ENCODE measurements at regions not wholly inside any gene's neighbourhood (a gene's known extent, or its start where the extent isn't known, plus 50 kb on each side); places are given as distances from the start of the nearest gene placed in this dataset.

DNA sequence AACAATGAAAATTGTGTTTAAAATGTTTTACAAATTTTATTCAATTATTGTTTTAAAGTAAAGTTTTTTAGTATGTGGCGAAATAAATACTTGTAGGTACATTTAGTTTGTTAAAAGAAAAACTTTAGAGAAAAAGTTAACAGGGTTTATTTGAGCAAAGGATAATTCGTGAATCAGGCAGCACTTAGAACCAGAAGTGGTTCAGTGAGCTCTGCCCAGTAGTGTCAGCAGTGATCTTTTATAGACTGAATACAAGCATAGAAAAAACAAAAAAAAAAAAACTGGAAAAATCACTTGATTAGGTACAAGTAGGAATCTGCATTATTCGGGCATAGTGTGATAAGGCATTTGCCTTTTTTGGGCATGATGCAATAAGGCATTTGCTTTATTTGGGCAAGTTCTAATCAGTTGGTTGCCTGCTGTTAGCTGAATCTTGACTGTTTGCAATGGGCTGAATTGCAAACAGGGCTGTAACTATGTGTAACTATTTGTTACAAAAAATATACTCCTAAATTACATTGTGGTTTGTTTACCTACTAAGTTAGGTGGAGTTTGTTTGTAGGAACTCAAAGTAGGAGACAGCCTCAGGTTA is 122.9 kb upstream of the MMS22L start:
- TF ChIP-seq POLR2AphosphoS5 (IDR thresholded peaks at IDR 0.05; ENCODE audit: low read depth, low read length) (no peak), POLR2A (IDR thresholded peaks at IDR 0.05; ENCODE audit: low read depth, low read length) (no peak), SPI1 (IDR thresholded peaks at IDR 0.05; ENCODE audit: low read depth, low read length) (no peak), TAF1 (IDR thresholded peaks at IDR 0.05; ENCODE audit: low read depth, low read length) (no peak), PAX5 (IDR thresholded peaks at IDR 0.05; ENCODE audit: insufficient read depth, low read length, severe bottlenecking) (no peak), POU2F2 (IDR thresholded peaks at IDR 0.05; ENCODE audit: low read depth, low read length) (no peak)
